Stimulated activated CD8-positive, alpha-beta memory T cell treated with anti-CD3 and anti-CD28 coated beads, Interleukin-7, amount 100 ng/mL, for 1 hour (primary cell): ENCODE measurements at regions not wholly inside any gene's neighbourhood (a gene's known extent, or its start where the extent isn't known, plus 50 kb on each side); places are given as distances from the start of the nearest gene placed in this dataset.
"Not testable (repeated sequence)": the region's sequence is repeated elsewhere in the genome, so short reads cannot be mapped to it uniquely, and the experiment has no call there.

Source experiments
- DNase-seq, 2 donors: peaks; one replicate each; pipeline ENCODE4 v3.0.0-alpha.2; 2020; ENCODE audit warnings: low read depth in 2 of 2

GRCh38 chr14:25436906-25437305, 387.0 kb upstream of the STXBP6 start:
- no peak for DNase-seq

GRCh38 chr14:25436288-25436875, 386.4 kb upstream of the STXBP6 start:
- no peak for DNase-seq

GRCh38 chr14:25431211-25432076, 381.5 kb upstream of the STXBP6 start:
- no peak for DNase-seq

GRCh38 chr14:25430808-25431207, 380.9 kb upstream of the STXBP6 start:
- no peak for DNase-seq

DNA sequence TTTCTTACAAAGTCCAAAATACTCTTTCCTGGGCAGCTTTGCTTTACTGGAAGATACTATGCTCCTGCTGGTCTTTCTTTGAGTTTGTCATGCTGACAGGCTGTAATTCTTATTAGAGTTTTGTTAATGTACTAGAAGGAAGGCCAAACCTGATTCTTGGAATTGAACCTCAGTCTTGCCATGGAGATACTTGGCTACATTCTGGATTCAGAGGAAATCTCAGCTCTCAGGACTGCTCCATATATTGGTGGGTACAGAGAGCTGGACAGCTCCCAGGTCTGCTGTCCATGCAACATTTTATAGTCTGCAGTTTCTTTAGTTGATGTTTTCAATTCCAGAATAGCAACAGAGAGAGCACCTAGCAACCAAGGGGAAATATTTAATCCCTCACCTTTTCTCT, 363.1 kb upstream of the STXBP6 start:
- no peak for DNase-seq

DNA sequence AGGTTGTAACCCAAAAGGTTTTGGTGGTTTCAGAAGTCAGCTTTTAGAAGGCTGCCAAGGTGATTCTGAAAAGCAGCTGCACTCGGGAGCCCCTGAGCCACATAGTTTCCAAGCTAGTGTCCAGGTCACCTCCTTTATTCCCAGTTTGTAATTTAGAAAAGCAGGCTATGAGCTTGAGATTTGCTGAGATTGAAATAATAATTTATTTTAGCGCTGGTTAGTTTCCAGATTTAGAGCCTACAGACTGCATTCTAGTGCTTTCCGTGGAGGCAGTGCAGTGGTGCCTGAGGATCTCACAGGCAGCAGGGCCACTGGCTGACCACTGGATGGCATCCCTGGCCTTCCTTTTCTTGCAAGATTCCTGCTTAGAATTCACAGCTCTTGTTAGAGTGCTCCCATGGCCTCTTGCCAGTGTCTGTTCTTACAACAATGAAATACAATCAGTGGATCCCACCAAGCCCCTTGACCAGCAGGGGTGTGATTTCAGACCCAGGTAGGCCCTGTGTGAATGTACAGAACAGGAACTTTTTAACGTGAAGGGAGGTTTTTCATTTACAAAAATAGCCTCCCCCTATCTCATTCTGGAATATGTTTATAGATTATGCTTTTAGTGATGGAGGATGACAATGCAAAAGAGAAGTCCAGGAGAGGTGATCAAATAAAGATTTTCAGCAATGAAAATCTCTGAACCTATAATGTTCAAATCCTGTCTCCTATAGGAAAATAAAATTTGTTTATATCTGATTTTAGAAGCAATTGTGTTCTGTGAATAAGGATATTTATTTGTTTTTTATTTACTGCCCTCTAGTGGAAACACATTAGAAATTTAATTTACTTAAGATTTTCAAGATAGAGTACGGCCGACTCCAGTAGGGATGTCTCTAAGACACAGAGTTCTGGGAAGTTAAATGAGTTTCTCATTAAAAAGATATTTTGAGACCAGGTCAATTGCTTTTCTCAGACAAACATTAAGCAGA, 362.1 kb upstream of the STXBP6 start:
- DNase-seq, result no peak

DNA sequence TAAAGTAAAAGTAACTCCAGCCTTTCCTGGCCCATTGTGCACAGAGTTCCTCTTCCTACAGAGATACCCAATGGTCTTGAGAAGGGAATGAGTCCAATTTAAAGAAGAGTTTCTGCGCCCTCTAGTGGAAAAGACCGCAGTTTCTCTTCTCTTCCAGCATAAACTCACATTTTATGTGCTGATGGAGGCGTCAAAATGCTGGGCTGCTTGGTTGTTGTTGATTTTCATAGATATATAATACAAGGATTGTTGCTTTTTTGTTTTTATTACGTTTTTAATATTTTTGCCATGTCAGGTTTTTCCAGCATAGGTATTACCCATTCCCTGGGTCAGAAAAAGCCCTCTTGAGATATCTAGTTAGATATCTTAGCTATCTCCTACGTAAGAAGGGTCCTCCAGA, 356.9 kb upstream of the STXBP6 start:
- no peak for DNase-seq

GRCh38 chr14:25400607-25401206, 350.8 kb upstream of the STXBP6 start:
- no peak for DNase-seq

DNA sequence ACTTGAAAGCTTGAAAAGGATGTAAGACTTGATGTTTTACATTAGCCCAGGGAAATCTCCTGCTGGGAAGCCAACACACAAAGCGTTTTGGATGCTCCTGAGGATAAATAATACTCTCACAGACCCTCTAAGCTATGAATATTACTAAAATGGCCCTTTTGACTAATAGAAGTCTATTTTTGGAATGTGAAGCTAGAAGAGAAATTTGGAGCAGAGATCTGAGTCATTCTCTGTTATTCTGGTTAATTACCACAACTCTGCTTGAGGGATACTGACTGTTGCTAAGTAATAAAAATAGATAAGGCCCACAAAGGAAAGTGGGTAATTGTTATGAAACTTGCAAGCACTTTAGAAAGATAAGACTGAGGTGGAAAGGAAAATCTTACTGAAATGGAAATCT, 346.2 kb upstream of the STXBP6 start:
- DNase-seq, result no peak

GRCh38 chr14:25394791-25395391, 344.9 kb upstream of the STXBP6 start:
- no peak for DNase-seq

DNA sequence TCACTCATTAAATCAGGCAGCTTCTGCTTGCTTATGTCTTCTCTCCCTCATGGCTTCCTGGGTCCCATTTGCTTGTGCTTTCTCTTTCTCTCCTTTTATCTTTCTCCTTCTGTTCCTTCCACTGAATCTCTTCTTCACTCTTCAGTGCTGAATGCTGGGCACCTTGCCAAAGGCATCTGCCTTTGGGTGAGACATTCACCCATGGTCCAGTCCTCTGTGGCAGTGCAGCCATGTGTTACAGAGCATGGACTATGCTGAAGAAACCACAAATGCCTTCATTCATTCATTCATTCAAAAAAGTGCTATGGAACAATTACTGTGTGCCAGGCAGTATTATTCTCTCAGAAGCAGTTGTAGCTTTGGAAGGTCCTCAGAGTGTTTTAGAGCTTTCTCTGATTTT, 344.4 kb upstream of the STXBP6 start:
- DNase-seq, result no peak

DNA sequence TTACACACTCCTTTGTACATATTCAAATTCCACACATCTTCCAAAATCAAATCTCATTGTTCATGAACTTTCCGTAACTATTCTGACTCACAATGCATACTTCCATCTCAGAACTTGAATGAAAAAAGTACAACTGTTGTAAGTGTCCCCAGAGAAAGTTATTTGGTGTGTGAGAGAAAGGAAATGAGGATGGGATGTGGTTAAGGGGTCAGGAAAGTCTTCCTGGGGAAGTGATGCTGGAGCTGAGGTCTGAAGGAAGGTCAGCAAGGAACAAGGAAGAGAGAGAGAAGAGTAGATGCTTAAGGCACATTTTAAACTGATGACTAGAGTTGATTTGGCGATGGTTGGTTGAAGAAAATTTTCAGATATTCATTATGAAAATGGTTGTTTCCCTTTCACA, 340.0 kb upstream of the STXBP6 start:
- no peak for DNase-seq

DNA sequence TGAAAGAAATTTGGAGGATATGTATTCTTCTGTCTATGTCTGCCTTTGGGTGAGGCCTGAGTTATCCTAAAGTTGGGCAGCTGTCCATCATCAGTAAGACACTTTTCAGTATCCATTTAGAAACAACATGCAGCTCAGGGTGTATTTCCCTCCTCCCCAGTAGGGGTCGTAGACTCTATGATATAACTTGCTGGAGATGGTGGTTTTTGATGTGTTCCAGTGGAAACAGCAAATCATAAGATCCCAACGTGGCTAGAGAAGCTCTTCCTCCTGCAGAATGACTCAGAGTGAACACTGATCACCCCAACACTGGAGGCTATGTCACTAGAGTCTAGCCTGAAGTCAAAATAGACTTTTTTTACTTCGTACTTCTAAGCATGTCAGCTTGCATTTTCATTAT, 331.6 kb upstream of the STXBP6 start:
- DNase-seq, result no peak

DNA sequence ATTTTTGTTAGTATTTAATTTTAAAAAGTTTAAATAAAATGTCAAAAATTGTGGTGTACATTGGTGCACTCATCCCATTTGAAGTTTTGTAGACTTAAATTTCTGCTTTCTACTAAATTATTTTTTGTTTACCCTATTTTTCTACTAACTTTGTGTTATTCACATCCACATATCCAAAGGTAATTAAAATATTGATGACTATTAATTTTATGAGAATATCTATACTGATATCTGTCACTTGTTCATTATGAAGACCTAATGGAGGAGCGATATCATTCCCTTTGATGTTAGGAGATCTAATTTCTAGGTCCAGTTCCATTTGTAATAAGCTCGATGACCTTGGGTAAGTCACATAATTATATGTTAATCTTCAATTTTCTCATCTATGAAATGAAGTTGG, 325.7 kb upstream of the STXBP6 start:
- DNase-seq, result no peak

GRCh38 chr14:25371068-25371467, 321.1 kb upstream of the STXBP6 start:
- DNase-seq, result no peak

GRCh38 chr14:25370057-25370456, 320.1 kb upstream of the STXBP6 start:
- not testable (repeated sequence) for DNase-seq

- no peak for DNase-seq
Measured at GRCh38 chr14:25358330-25358729, 308.4 kb upstream of the STXBP6 start.

DNA sequence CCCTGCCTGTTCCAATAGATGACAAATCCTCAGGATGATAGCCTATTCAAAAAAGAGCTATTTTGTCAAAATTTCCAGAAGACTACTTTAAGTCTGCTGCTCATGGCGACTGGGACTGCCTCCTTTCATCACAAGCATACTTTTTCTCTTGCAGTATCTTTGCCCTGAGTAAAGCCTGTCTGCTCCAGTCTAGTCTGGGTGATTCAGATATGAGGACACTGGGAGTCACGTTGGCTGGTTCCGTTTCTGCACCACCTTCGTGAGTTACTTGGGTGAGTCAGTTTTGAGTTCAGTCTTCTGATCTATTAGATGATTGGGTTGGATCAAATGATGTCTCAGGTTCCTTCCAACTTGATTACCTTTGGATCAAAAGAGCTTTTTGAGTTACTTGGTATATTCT, 301.3 kb upstream of the STXBP6 start:
- no peak for DNase-seq

GRCh38 chr14:25350802-25351201, 300.9 kb upstream of the STXBP6 start:
- no peak for DNase-seq

DNA sequence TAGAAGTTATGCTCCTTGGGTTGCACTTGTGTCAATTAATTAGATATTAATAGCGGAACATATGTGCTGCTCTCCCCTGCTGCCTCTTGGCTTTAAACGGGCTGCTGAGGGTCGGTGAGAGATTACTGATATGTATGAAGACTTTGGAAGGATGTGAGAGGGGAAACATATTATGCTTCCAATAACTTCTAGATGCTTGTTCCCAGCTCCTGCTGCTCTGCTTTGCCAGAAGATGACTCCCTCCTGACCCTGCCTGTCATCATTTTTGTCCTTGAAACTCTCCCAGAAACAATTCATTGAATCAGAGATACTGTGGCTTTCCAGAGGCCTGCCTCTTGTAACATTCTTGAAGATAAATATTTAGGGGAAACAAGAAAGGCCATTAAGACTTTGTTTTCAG, 300.1 kb upstream of the STXBP6 start:
- DNase-seq, result no peak

DNA sequence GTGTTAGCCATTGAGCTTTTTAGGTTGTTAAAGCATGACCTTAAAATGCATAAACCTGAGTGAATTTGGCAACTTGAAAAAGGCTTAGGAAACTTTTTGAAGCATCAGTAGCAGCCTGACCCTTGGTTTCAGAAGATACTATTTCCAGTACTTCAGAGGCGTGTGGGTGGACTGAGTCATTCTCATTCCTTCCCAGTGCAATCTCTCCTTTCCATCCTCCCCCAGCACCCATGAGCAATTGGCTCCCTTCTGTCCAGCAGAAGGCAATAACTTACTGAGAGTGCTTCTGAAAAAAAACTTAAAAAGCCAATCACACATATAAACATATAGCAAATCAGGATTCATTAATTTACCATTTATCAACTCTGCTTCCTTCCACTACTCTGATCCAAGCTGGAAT, 299.3 kb upstream of the STXBP6 start:
- no peak for DNase-seq

DNA sequence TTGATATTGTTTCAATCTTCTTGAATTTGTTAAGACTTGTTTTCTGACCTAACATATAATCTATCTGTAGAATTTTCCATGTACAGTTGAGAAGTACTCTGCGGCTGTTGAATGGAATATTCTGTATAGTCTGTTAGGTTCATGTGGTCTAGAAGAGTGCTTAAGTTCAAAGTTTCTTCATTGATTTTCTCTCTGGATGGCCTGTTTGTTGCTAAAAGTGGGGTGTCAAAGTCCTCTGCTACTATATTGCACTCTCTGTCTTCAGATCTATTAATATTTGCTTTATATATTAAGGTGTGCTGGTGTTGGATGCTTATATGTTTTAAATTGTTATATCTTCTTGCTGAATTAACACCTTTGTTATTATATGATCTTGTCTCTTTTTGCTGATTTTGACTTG, 290.9 kb upstream of the STXBP6 start:
- no peak for DNase-seq
